GM23338 (cell line): ENCODE measurements at regions not wholly inside any gene's neighbourhood (a gene's known extent, or its start where the extent isn't known, plus 50 kb on each side); places are given as distances from the start of the nearest gene placed in this dataset.

ENCODE experiments used
- EZH2 ChIP-seq: fragments of 200-600 bp; sonication (generic); IDR thresholded peaks from one replicate; pipeline ENCODE4 v1.8.0; 2017; ENCODE audit warnings: antibody characterized with exemption, mild to moderate bottlenecking, low read depth; ENCODE audit not compliant: unreplicated experiment
- TF ChIP-seq, protein P1 (sequence below), 2 experiments: fragments of 200-600 bp in 1 of 2; sonication (generic) in 1 of 2; conservative IDR thresholded peaks; 2 replicates each; pipeline versions ENCODE4 v1.5.1 to v1.6.1; 2016 to 2017; ENCODE audit warnings: antibody characterized with exemption in 2 of 2, low read depth in 2 of 2, mild to moderate bottlenecking in 2 of 2, moderate library complexity in 1 of 2

- TF ChIP-seq, protein P1, sequence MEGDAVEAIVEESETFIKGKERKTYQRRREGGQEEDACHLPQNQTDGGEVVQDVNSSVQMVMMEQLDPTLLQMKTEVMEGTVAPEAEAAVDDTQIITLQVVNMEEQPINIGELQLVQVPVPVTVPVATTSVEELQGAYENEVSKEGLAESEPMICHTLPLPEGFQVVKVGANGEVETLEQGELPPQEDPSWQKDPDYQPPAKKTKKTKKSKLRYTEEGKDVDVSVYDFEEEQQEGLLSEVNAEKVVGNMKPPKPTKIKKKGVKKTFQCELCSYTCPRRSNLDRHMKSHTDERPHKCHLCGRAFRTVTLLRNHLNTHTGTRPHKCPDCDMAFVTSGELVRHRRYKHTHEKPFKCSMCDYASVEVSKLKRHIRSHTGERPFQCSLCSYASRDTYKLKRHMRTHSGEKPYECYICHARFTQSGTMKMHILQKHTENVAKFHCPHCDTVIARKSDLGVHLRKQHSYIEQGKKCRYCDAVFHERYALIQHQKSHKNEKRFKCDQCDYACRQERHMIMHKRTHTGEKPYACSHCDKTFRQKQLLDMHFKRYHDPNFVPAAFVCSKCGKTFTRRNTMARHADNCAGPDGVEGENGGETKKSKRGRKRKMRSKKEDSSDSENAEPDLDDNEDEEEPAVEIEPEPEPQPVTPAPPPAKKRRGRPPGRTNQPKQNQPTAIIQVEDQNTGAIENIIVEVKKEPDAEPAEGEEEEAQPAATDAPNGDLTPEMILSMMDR (conservative IDR thresholded peaks at IDR 0.05; ENCODE audit: low read depth in 2 of 2), result no peak
- TF ChIP-seq EZH2, result no peak
These were observed 406.6 kb upstream of the PPP2R3A start for GRCh38 chr3:135558906-135559305.
